Skeletal muscle satellite cell (primary cell): ENCODE measurements at regions not wholly inside any gene's neighbourhood (a gene's known extent, or its start where the extent isn't known, plus 50 kb on each side); places are given as distances from the start of the nearest gene placed in this dataset.

ENCODE experiments used
- H3K27me3 ChIP-seq: 2 replicates; pipeline ENCODE4 v1.7.0; 2013; ENCODE audit warnings: low read length; ENCODE audit not compliant: control insufficient read depth, insufficient read depth
- H3K36me3 ChIP-seq: 2 replicates; pipeline ENCODE4 v1.7.0; 2013; ENCODE audit warnings: mild to moderate bottlenecking, control low read depth, low read length; ENCODE audit not compliant: insufficient read depth
- H3K4me1 ChIP-seq: 2 replicates; pipeline ENCODE4 v1.7.0; 2013; ENCODE audit warnings: low read length; ENCODE audit not compliant: control insufficient read depth, insufficient read depth
- H3K4me2 ChIP-seq: 2 replicates; pipeline ENCODE4 v1.7.0; 2013; ENCODE audit warnings: mild to moderate bottlenecking, low read length
- H3K4me3 ChIP-seq: 2 replicates; pipeline ENCODE4 v1.7.0; 2013; ENCODE audit warnings: low read length
- H3K9ac ChIP-seq: 2 replicates; pipeline ENCODE4 v1.7.0; 2013; ENCODE audit warnings: mild to moderate bottlenecking, low read depth, low read length, moderate library complexity
- H3K9me3 ChIP-seq: replicated peaks from 2 replicates; pipeline ENCODE4 v1.7.0; 2013; ENCODE audit warnings: mild to moderate bottlenecking, control low read depth, low read length

DNA sequence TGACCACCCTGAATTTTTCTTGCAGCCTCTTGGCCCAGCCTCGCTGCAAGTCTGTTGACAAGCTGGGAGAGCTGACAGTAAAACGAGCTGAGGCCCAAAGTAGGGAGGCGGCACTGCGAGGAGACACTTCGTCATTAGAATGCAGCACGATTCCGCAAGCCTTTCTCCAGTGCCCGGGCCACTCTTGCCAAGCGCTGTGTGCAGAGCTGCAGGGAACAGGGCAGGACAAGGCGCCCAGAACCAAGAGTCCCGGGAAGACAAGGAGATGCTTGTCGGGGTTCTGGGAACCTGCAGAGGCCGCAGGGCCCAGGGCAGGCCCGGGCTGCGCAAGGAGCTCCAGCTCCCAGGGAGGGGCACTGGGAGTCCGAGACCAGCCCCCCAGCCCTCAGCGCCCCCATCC, 187.1 kb downstream of the BCOR start:
- H3K4me1 ChIP-seq = peaks cover 37% of the 10 kb centered on the region
- no peak overlapping the region for H3K4me3 ChIP-seq
- no peaks in the 10 kb centered on the region for H3K27me3 ChIP-seq
- H3K4me2 ChIP-seq = no peak overlapping the region
- no peak overlapping the region for H3K9ac ChIP-seq
- H3K9me3 ChIP-seq = no peaks in the 10 kb centered on the region
- no peaks in the 10 kb centered on the region for H3K36me3 ChIP-seq

GRCh38 chrX:39911278-39911897, 186.4 kb downstream of the BCOR start:
- H3K4me3 ChIP-seq = no peak overlapping the region
- H3K9me3 ChIP-seq = no peaks in the 10 kb centered on the region
- H3K27me3 ChIP-seq = no peaks in the 10 kb centered on the region
- H3K36me3 ChIP-seq = no peaks in the 10 kb centered on the region
- no peak overlapping the region for H3K4me2 ChIP-seq
- peaks cover 30% of the 10 kb centered on the region for H3K4me1 ChIP-seq
- H3K9ac ChIP-seq = no peak overlapping the region

GRCh38 chrX:39912126-39912525, 185.6 kb downstream of the BCOR start:
- Histone ChIP-seq H3K36me3 (no peaks in the 10 kb centered on the region), H3K9me3 (no peaks in the 10 kb centered on the region), H3K4me3 (no peak overlapping the region), H3K4me2 (no peak overlapping the region), H3K9ac (no peak overlapping the region), H3K4me1 (peaks cover 22% of the 10 kb centered on the region), H3K27me3 (no peaks in the 10 kb centered on the region)

DNA sequence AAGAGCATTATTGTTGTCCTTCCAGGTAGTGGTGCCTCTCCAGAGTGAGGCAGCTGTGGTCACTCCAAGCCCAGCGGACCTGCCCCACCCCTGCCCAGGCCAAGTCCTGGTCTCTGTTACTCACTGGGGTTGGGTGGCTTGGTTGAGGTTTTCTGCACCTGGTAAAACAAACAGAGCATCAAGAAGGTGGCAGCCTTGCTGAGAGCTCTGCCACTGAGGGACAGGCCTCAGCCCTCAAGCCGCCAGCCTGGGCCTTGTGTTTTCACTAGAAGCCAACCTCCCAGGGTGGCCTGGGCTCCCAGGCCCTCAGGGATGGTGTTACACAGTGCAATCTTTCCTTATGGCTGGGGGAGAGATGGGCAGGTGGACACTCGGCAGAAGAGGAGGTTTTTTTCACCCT, 182.7 kb downstream of the BCOR start:
- H3K4me1 ChIP-seq = no peaks in the 10 kb centered on the region
- no peak overlapping the region for H3K4me3 ChIP-seq
- H3K9me3 ChIP-seq = no peaks in the 10 kb centered on the region
- H3K9ac ChIP-seq = no peak overlapping the region
- no peak overlapping the region for H3K4me2 ChIP-seq
- H3K27me3 ChIP-seq = no peaks in the 10 kb centered on the region
- H3K36me3 ChIP-seq = no peaks in the 10 kb centered on the region

GRCh38 chrX:39915596-39915995, 182.2 kb downstream of the BCOR start:
- no peak overlapping the region for H3K4me3 ChIP-seq
- H3K4me2 ChIP-seq = no peak overlapping the region
- no peaks in the 10 kb centered on the region for H3K36me3 ChIP-seq
- H3K9ac ChIP-seq = no peak overlapping the region
- no peaks in the 10 kb centered on the region for H3K4me1 ChIP-seq
- no peaks in the 10 kb centered on the region for H3K27me3 ChIP-seq
- H3K9me3 ChIP-seq = no peaks in the 10 kb centered on the region

DNA sequence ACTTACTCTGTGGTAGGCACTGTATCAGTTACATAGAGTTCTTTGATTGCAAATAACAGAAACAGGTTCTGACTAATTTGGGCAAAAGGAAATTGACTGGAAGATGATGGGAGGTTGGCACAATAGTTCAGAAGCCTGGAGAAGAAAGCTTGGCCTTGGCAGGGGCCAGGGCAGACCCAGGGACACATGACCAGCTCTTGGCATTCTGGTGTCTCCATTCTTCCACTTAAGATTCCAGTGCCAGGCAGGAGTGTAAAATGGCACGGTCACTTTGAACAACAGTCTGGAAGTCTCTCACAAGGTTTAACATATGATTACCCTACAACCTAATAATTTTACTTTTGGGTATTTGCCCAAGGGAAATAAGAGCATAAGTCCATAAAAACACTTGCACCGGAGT, 175.9 kb downstream of the BCOR start:
- Histone ChIP-seq H3K9ac (no peak overlapping the region), H3K4me1 (no peaks in the 10 kb centered on the region), H3K4me3 (no peak overlapping the region), H3K27me3 (no peaks in the 10 kb centered on the region), H3K4me2 (no peak overlapping the region), H3K36me3 (no peaks in the 10 kb centered on the region), H3K9me3 (no peaks in the 10 kb centered on the region)

DNA sequence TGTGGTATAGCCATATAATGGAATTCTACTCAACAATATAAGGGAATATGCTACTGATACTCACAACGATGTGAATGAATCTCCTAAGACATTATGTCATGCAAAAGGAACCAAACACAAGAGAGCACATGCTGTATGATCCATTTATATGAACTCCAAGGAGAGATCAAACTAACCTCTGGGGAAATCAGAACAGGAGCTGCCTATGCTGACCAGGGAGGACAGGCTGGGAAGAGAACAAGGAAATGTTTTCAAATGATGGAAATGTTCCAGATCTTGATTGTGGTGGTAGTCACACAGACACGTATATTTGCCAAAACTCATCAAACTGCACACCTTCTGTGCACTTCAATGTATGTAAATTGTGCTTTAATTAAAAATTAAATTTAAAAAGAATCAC, 175.3 kb downstream of the BCOR start:
- no peak overlapping the region for H3K9ac ChIP-seq
- H3K4me2 ChIP-seq = no peak overlapping the region
- H3K36me3 ChIP-seq = no peaks in the 10 kb centered on the region
- no peaks in the 10 kb centered on the region for H3K9me3 ChIP-seq
- H3K27me3 ChIP-seq = no peaks in the 10 kb centered on the region
- no peak overlapping the region for H3K4me3 ChIP-seq
- H3K4me1 ChIP-seq = no peaks in the 10 kb centered on the region

DNA sequence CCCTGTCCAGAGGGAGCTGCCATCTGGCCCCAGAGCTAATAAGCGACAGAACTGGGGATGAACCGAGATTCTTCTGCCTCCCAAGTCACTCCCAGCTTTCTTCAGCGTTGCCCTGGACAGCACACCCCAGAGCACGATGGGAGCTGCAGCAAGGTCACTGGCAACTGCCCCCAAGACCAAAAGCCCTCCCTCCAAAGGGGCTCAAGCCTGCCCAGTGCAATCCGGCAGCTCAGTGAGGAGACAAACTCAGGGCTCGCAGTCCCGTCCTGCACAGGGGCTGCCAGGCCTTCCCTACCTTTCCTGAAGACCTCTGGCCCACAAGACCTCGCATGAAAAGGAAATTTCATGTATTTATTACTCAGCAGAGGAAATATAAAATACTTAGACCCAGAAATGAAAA, 174.8 kb downstream of the BCOR start:
- Histone ChIP-seq H3K4me2 (no peak overlapping the region), H3K36me3 (no peaks in the 10 kb centered on the region), H3K27me3 (no peaks in the 10 kb centered on the region), H3K9me3 (no peaks in the 10 kb centered on the region), H3K9ac (no peak overlapping the region), H3K4me3 (no peak overlapping the region), H3K4me1 (no peaks in the 10 kb centered on the region)

- no peaks in the 10 kb centered on the region for H3K4me1 ChIP-seq
- no peak overlapping the region for H3K4me3 ChIP-seq
- peaks cover 2% of the 10 kb centered on the region for H3K27me3 ChIP-seq
- no peak overlapping the region for H3K9ac ChIP-seq
- no peak overlapping the region for H3K4me2 ChIP-seq
- no peaks in the 10 kb centered on the region for H3K9me3 ChIP-seq
- H3K36me3 ChIP-seq = no peaks in the 10 kb centered on the region
Observed at GRCh38 chrX:39927380-39927779, 170.4 kb downstream of the BCOR start.

- no peak overlapping the region for H3K4me2 ChIP-seq
- no peak overlapping the region for H3K9ac ChIP-seq
- no peaks in the 10 kb centered on the region for H3K9me3 ChIP-seq
- no peaks in the 10 kb centered on the region for H3K4me1 ChIP-seq
- no peak overlapping the region for H3K4me3 ChIP-seq
- H3K27me3 ChIP-seq = peaks cover 2% of the 10 kb centered on the region
- H3K36me3 ChIP-seq = no peaks in the 10 kb centered on the region
Observed at GRCh38 chrX:39928704-39929378, 168.9 kb downstream of the BCOR start.

- Histone ChIP-seq H3K4me3 (no peak overlapping the region), H3K36me3 (no peaks in the 10 kb centered on the region), H3K27me3 (peaks cover 2% of the 10 kb centered on the region), H3K9me3 (no peaks in the 10 kb centered on the region), H3K4me1 (no peaks in the 10 kb centered on the region), H3K9ac (no peak overlapping the region), H3K4me2 (no peak overlapping the region)
Observed at GRCh38 chrX:39929379-39930025, 168.3 kb downstream of the BCOR start.
